Pons (tissue), 1 donor: ENCODE measurements at regions not wholly inside any gene's neighbourhood (a gene's known extent, or its start where the extent isn't known, plus 50 kb on each side); places are given as distances from the start of the nearest gene placed in this dataset.
A peak's percentile ranks its signal among the peaks of the same experiment; 100 is the strongest.
"Not testable (repeated sequence)": the region's sequence is repeated elsewhere in the genome, so short reads cannot be mapped to it uniquely, and the experiment has no call there.

Experiments used
- DNase-seq: peaks from one replicate; pipeline ENCODE4 v3.0.0-alpha.2; 2016; ENCODE audit warnings: low spot score

DNA sequence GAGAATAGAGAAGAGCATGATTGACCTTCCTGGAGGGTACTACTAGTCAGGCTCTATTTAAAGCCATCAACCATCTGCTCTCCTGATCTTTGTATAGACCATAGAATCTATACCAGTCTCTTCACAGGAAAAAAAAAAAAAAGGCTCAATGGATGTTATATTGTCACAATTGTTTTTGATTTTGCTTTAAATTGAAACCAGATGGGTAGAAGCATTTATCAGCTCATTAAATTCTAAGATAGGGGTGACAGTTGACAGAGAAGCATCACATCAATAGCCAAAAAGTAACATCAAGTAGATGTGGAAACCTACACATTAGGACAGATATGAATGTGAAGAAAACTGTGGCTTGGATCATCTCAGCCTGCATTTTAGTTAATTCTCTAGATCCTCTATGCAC lies 558.9 kb upstream of the MBL2 start:
- DNase-seq = no peak

DNA sequence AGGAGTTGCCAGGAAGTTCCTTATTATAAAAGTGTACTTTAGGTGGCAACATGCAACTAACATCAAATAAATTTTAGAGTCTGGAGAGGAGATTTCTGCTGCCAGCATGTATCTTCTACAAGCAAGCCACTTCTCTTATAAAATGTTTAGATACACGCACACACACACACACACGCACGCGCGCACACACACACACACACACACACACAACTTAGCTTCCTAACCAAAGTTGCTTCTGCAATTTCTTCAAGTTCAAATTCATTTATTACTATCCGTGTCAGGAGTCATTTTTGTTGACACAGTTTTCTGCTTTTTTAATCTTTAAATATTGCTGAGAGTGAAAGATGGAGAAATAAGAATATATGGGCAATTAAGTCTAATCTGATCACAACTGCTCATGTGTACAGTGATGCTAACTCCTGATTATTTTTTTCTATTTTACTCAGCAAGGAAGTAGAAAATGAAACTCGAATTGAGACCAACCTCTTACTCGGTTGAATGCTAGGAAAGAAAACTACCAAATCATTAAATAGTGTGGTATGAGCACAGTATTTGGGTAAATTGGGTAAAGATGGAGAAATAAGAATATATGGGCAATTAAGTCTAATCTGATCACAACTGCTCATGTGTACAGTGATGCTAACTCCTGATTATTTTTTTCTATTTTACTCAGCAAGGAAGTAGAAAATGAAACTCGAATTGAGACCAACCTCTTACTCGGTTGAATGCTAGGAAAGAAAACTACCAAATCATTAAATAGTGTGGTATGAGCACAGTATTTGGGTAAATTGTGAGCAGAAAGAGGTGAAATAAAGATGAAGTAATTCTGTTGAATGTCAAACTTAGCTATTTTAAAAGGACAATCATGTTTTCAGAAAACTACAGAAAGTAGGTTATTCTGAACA lies 554.1 kb upstream of the MBL2 start:
- not testable (repeated sequence) for DNase-seq

DNA sequence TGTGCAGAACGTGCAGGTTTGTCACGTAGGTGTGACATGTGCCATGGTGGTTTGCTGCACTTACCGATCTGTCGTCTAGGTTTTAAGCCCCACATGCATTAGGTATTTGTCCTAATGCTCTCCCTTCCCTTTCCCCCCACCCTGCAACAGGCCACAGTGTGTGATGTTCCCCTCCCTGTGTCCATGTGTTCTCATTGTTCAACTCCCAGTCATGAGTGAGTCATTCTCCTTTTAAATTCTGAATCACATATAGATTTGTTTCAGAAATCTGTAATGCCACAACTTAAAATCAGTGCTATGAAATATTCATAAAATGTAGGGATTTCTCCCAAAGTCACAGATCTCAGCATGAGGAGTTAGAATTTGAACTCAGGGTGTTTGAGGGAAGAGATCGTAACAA lies 552.5 kb upstream of the MBL2 start:
- DNase-seq = no peak

DNA sequence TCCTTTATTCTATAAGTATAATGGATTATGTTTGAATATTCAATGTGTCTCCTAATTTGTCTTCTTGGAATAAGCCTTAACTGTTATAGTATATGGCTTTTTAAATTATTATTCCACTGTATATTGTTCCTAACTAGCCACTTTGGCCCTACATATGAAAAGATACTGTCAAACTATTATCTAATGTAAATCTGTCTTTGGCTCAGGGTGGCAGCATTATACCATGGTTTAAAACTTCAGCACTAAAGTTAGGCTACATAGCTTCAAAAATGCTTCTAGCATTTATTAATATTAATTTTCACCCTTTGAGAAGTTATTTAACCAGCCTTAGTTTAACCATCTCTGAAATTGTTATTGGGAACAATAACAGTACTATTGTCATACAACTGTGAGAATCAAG lies 543.1 kb upstream of the MBL2 start:
- no peak for DNase-seq

DNA sequence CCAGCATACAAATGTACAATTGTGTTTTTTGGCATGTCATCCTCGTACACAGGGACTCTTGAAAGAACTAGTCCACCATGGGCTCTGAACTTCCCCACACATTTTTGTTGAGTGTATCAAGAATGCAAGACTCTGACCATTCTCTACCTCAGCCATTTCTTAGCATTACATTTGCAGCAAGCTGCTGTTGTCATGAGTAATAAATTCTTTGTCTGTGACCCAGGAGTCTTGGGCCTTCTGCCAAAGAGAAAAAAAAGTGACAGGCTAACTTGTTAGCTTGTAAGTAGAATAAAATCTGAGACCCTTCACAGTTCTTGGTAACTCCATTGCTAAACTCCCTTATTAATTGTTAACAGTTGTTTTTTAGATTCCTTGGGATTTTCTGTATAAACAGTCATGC lies 542.3 kb upstream of the MBL2 start:
- DNase-seq = no peak

- DNase-seq = no peak
Measured at GRCh38 chr10:53298443-53298842, 525.9 kb upstream of the MBL2 start.

GRCh38 chr10:53284615-53285182 lies 512.1 kb upstream of the MBL2 start:
- no peak for DNase-seq

DNA sequence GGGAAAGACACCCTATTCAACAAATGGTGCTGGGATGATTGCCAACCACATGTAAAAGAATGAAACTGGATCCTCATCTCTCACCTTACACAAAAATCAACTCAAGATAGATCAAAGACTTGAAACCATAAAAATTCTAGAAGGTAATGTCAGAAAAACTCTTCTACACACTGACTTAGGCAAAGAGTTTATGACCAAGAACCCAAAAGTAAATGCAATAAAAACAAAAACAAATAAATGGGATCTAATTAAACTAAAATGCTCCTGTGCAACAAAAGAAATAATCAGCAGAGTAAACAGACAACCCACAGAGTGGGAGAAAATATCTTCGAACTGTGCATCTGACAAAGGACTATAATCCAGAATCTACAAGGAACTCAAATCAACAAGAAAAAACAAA lies 504.2 kb upstream of the MBL2 start:
- no peak for DNase-seq

- no peak for DNase-seq
Measured at GRCh38 chr10:53269482-53269881, 496.9 kb upstream of the MBL2 start.

GRCh38 chr10:53260213-53260612 lies 487.6 kb upstream of the MBL2 start:
- no peak for DNase-seq

- no peak for DNase-seq
Measured at GRCh38 chr10:53256623-53257022, 484.0 kb upstream of the MBL2 start.

GRCh38 chr10:53255661-53256205 lies 483.1 kb upstream of the MBL2 start:
- DNase-seq = no peak

DNA sequence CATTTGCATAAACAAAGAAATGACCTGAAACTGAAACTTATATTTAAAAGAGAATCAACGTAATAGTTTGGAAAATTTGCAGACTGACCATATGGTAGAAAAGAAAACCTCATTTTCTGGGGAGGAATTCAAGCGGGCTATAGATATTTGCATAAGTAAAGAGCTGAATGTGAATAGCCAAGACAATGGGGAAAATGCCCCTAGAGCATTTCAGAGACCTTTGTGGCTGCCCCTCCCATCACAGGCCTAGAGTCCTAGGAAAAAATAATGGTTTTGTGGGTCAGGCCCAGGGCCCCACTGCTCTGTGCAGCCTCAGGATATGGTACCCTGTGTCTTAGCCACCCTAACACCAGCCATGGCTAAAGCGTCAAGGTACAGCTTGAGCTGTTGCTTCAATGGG lies 480.6 kb upstream of the MBL2 start:
- DNase-seq = no peak

DNA sequence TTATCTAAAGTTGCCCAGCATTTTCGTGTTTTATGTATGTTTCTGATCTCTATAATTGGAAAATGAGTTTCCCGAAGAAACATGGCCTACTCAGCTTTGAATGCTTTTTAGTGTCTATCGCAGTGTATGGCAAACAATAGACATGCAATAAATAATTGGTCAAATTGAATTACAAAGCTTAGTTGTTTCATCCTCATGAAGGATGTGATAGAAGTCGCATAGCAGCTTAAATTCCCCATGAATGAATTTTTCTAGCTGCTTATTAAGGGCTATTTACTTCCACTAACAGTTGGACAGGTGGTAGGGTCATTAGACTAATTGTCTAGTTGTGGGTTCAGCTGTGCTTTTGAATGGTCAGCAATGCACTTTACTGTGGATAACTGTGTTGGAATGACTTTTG lies 467.3 kb upstream of the MBL2 start:
- DNase-seq = no peak

DNA sequence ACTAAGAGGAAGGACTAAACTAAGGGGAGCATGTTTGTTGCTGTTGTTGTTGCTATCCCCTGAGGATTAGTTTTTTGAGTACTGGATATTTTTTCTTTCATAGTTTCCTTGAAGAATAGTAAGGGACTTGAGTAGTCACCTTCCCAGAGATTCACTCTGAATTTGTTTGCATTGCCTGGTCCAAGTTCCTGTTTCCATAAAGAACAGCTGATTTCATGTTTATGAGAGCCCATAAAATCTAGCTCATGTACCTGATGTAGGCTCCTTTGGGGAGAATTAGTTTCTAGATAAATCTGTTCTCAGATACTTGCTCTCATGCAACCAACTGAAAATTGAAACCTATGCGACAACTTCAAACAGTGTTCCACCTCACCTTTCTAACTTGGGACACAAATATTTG lies 464.4 kb upstream of the MBL2 start:
- DNase-seq = no peak

DNA sequence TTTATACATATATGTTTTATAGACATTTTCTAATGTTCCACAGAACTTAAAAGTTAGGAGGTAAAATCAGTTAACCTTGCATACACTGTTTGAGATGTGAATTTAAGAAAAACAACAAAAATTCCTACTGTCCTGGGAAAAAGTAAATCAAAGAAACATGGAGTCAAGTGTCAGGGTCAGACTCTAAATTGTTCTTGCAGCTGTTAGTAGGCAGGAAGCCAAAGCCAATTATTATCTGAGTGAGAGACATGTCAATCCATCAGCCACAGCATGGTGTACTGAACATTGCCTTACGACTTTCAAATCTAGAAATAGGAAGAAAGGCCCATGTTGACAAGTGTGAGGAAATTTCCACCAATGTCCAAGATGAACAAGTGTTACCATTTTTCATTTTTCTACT lies 461.2 kb upstream of the MBL2 start:
- DNase-seq = no peak

DNA sequence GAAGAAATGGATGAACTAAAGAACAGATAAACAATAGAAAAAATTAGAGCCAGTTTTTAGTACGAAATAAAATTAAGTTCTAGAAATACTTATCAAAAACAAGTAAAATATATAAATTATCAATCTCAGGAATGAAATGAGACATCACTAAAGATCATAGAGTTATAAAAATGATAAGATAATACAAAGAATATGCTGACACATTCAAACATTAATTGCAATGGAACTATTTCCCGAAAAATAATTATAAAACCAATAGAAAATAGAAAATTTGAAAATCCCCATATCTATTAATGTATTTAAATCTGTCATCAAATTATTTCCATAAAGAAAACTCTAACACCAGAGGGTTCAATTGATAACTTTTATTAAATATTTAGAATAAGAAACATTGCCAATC lies 458.1 kb upstream of the MBL2 start:
- no peak for DNase-seq

DNA sequence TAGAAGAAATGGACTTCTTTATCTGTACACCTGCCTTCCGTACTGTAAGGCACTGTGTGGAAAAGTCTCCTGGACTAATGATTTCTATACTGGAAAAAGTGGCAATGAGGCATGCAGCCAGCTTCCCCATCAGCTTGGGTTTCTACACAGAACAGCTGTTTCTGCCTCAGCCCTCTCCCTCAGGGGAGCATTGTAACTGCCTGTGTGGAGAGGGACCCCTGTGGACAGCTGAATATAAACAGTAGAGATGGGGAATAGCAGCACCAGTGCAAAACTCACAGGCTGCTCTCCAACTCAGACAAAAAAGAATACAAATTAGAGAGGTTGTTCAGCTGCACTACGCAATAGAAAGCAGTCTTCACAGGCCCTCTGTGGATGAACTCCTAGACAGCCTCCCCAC lies 451.3 kb upstream of the MBL2 start:
- peak; percentile 3 for DNase-seq

DNA sequence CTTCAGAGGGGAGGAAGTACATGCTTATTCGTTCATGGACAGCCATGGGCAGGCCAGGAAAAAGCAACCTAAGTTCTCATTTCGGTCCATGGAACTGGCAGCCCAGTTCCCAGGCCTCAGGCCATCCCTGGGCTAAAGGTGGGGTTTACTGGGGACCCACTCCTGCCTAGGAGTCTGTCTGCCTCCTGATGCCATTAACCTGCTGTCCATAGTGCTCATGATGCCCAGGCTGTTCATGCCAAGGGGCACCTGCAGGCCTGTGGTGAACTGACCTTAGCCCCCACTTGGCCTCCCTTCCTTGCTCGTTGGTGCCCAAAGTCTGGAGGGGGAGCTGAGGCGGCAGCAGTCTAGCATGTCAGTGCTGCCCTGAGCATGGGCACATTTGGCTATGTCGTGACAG lies 450.2 kb upstream of the MBL2 start:
- no peak for DNase-seq

DNA sequence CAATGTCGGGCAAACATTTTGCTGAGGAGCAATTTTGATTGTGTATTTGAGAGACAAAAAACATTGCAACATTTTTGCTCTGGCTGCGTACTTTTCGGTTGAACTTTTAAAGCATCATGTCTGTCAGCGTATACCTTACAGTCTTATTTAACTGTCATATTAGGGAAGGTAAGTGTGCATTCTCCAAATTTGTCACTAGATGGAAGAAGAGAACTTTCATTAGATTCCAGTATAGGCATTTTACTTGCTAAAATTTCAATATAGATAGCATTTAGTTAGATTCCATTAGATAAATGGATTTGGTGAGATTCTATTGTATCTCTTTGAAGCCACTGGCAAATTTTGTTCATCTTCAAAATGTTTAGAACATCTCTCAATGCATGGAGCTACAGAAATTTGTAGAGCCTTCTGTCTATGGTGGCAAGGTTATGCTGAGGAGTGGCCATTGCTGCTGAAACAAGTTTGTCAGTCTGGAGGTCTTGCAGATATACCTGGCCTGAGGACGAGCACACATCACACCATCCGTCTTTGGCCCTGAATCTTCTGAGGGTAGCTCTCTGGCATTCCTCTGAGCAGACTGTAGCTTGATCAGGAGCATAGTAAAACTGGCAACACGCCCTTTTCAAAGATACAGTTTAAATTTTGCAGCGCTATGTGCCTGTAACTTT lies 437.5 kb upstream of the MBL2 start:
- DNase-seq = peak; percentile 26

GRCh38 chr10:53183733-53184132 lies 411.1 kb upstream of the MBL2 start:
- DNase-seq = no peak

GRCh38 chr10:53177468-53177867 lies 404.9 kb upstream of the MBL2 start:
- DNase-seq = no peak

DNA sequence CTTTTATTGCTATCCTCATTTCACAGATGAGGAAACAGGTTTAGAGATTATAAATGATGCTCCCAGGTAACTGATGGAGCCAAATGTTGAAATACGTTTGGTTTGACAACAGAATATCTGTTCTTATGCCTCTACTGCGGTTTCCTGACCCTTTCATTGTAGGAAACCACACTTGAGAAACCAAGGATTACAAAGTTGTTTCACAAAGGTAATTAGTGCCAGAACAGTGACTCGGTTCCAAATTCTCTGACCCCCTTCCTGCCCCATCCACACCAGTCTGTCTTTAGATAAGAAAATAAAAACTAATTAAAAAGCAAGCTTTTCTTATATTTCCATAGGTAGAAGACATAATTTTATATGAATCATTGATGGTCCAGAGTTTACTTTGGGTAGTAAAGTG lies 393.7 kb upstream of the MBL2 start:
- no peak for DNase-seq
